ENCODE measurements at regions not wholly inside any gene's neighbourhood (a gene's known extent, or its start where the extent isn't known, plus 50 kb on each side); places are given as distances from the start of the nearest gene placed in this dataset.

DNA sequence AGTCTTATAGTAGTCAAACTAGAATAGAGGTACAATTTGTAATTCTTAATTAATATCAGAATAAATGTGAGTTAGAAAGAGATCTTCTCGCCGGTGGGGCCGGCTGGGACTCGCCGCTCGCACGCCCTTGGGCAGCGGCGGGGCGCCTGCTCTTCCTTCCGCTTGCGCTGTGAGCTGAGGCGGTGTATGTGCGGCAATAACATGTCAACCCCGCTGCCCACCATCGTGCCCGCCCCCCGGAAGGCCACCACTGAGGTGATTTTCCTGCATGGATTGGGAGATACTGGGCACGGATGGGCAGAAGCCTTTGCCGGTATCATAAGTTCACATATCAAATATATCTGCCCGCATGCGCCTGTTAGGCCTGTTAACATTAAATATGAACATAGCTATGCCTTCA, 123.7 kb upstream of the OGFRL1 start:
- TF ChIP-seq POLR2A (IDR thresholded peaks at IDR 0.05) (no peak), EP300 (IDR thresholded peaks at IDR 0.05; ENCODE audit: low read depth) (no peak)
- TF ChIP-seq, protein P1, sequence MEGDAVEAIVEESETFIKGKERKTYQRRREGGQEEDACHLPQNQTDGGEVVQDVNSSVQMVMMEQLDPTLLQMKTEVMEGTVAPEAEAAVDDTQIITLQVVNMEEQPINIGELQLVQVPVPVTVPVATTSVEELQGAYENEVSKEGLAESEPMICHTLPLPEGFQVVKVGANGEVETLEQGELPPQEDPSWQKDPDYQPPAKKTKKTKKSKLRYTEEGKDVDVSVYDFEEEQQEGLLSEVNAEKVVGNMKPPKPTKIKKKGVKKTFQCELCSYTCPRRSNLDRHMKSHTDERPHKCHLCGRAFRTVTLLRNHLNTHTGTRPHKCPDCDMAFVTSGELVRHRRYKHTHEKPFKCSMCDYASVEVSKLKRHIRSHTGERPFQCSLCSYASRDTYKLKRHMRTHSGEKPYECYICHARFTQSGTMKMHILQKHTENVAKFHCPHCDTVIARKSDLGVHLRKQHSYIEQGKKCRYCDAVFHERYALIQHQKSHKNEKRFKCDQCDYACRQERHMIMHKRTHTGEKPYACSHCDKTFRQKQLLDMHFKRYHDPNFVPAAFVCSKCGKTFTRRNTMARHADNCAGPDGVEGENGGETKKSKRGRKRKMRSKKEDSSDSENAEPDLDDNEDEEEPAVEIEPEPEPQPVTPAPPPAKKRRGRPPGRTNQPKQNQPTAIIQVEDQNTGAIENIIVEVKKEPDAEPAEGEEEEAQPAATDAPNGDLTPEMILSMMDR (IDR thresholded peaks at IDR 0.05), result no peak

All from transverse colon (tissue), 3 donors.